HCT116 (cell line): ENCODE measurements at regions not wholly inside any gene's neighbourhood (a gene's known extent, or its start where the extent isn't known, plus 50 kb on each side); places are given as distances from the start of the nearest gene placed in this dataset.

Experiments used
- ATAC-seq: fragments of 200-7000 bp; cut with Tn5 transposase; 2 replicates; pipeline ENCODE4 v1.9.1; 2020; ENCODE audit warnings: mild to moderate bottlenecking, moderate library complexity
- BruUV-seq: library from RNA; stranded (reverse); fragments of 400-500 nt; replicated peaks from 2 replicates; lab custom pipeline; 2021; lab: Mats Ljungman, UMichigan
- CTCF ChIA-PET: fragments of 300-600 bp; sonication (Branson Sonifier 250); formaldehyde crosslinking; loops from one replicate; lab custom pipeline; 2021; ENCODE audit warnings: antibody characterized with exemption; lab: Charles Lee
- POLR2A ChIA-PET: fragments of 300-600, 350-600 bp; sonication (Branson Sonifier 250); formaldehyde crosslinking; loops from one replicate; lab custom pipeline; 2021; ENCODE audit warnings: antibody characterized with exemption; lab: Charles Lee
- RAD21 ChIA-PET, 2 experiments: fragments of 300-600 bp; sonication (Branson Sonifier 250); formaldehyde crosslinking; loops; one replicate each; lab custom pipeline; 2023; ENCODE audit warnings: low total read pairs in 2 of 2; ENCODE audit not compliant: uncharacterized antibody in 2 of 2, unreplicated experiment in 2 of 2, low non-redundant PET in 1 of 2; lab: Charles Lee
- DNase-seq: peaks from one replicate; pipeline ENCODE4 v3.0.0-alpha.2; 2010; ENCODE audit warnings: low read depth, low spot score
- H2AFZ ChIP-seq: fragments of 200-600 bp; shearing (Covaris generic), sonication (generic); 2 replicates; pipeline ENCODE4 v1.6.1; 2017; ENCODE audit warnings: low read depth, mixed run types, mixed read lengths, antibody characterized with exemption, low read length; ENCODE audit not compliant: poor library complexity, severe bottlenecking
- H3K27ac ChIP-seq: 2 replicates; pipeline ENCODE4 v1.5.1; 2012; ENCODE audit warnings: low read depth, low read length
- H3K27me3 ChIP-seq: fragments of 200-600 bp; sonication (generic); 2 replicates; pipeline ENCODE4 v1.6.1; 2016; ENCODE audit warnings: mixed run types, low read length, mixed read lengths; ENCODE audit not compliant: insufficient read depth
- H3K36me3 ChIP-seq, 2 experiments: fragments of 200-500 bp in 1 of 2; fragments of 200-600 bp in 1 of 2; sonication (Bioruptor generic) in 1 of 2; sonication (generic) in 1 of 2; 2 replicates each; pipeline versions ENCODE4 v1.5.1 to v1.6.1; 2014 to 2016; ENCODE audit warnings: low read length in 2 of 2, inconsistent platforms in 1 of 2, mixed read lengths in 1 of 2, mixed run types in 1 of 2; ENCODE audit not compliant: insufficient read depth in 2 of 2, control insufficient read depth in 1 of 2
- H3K4me1 ChIP-seq, 2 experiments: fragments of 200-600 bp in 1 of 2; sonication (generic) in 1 of 2; 2 replicates each; pipeline versions ENCODE4 v1.5.1 to v1.6.1; 2012 to 2017; ENCODE audit warnings: low read length in 2 of 2, inconsistent platforms in 1 of 2, mild to moderate bottlenecking in 1 of 2, mixed read lengths in 1 of 2, mixed run types in 1 of 2, moderate library complexity in 1 of 2; ENCODE audit not compliant: insufficient read depth in 2 of 2, control insufficient read depth in 1 of 2
- H3K4me2 ChIP-seq: fragments of 200-600 bp; sonication (generic); 2 replicates; pipeline ENCODE4 v1.6.1; 2017; ENCODE audit warnings: mixed run types, low read length, mixed read lengths
- H3K4me3 ChIP-seq, 2 experiments: fragments of 200-600 bp in 1 of 2; sonication (generic) in 1 of 2; replicated peaks in 1 of 2; 2 replicates each; pipeline ENCODE4 v1.5.1; 2011 to 2016; ENCODE audit warnings: low read length in 2 of 2, control low read depth in 1 of 2, low read depth in 1 of 2, mild to moderate bottlenecking in 1 of 2, mixed read lengths in 1 of 2, mixed run types in 1 of 2
- H3K79me2 ChIP-seq: fragments of 200-600 bp; sonication (generic); 2 replicates; pipeline ENCODE4 v1.6.1; 2017; ENCODE audit warnings: mild to moderate bottlenecking, mixed run types, low read length, moderate library complexity, mixed read lengths; ENCODE audit not compliant: insufficient read depth
- H3K9ac ChIP-seq: fragments of 200-600 bp; sonication (generic); 2 replicates; pipeline ENCODE4 v1.6.1; 2016; ENCODE audit warnings: low read length, mixed read lengths
- H3K9me2 ChIP-seq: fragments of 200-600 bp; sonication (generic), shearing (Covaris generic); 2 replicates; pipeline ENCODE4 v1.6.1; 2017; ENCODE audit warnings: mixed run types, mild to moderate bottlenecking, moderate library complexity; ENCODE audit not compliant: insufficient read depth
- H3K9me3 ChIP-seq, 2 experiments: fragments of 200-500 bp in 1 of 2; fragments of 200-600 bp in 1 of 2; sonication (Bioruptor generic) in 1 of 2; sonication (generic) in 1 of 2; 2 replicates each; pipeline ENCODE4 v1.6.1; 2014 to 2017; ENCODE audit warnings: low read length in 2 of 2, mixed read lengths in 2 of 2, inconsistent platforms in 1 of 2, low read depth in 1 of 2, mild to moderate bottlenecking in 1 of 2, mixed run types in 1 of 2, moderate library complexity in 1 of 2; ENCODE audit not compliant: control insufficient read depth in 1 of 2, insufficient read depth in 1 of 2
- H4K20me1 ChIP-seq: fragments of 200-600 bp; sonication (generic), shearing (Covaris generic); 2 replicates; pipeline ENCODE4 v1.6.1; 2017; ENCODE audit warnings: mixed run types, mild to moderate bottlenecking, moderate library complexity; ENCODE audit not compliant: insufficient read depth
- CBX3 ChIP-seq: IDR thresholded peaks from 2 replicates; pipeline ENCODE4 v1.6.1; 2012; ENCODE audit warnings: low read depth
- CEBPB ChIP-seq: IDR thresholded peaks from 2 replicates; pipeline ENCODE4 v1.6.1; 2012; ENCODE audit warnings: low read depth
- CTCF ChIP-seq, 3 experiments: fragments of 200-600 bp in 1 of 3; sonication (generic) in 1 of 3; IDR thresholded peaks in 2 of 3; conservative IDR thresholded peaks in 1 of 3; 2 replicates each; pipeline ENCODE4 v1.5.1; 2012 to 2017; ENCODE audit warnings: low read depth in 2 of 3, low read length in 2 of 3, antibody characterized with exemption in 1 of 3, borderline replicate concordance in 1 of 3, control low read depth in 1 of 3, mild to moderate bottlenecking in 1 of 3, mixed read lengths in 1 of 3, mixed run types in 1 of 3, moderate library complexity in 1 of 3; ENCODE audit not compliant: insufficient read depth in 1 of 3
- EGR1 ChIP-seq: IDR thresholded peaks from 2 replicates; pipeline ENCODE4 v1.6.1; 2012; ENCODE audit warnings: low read depth
- ELF1 ChIP-seq: IDR thresholded peaks from 2 replicates; pipeline ENCODE4 v1.6.1; 2012; ENCODE audit warnings: low read depth, borderline replicate concordance
- EZH2 ChIP-seq: fragments of 200-600 bp; sonication (generic); IDR thresholded peaks from 2 replicates; pipeline ENCODE4 v1.6.1; 2017; ENCODE audit warnings: antibody characterized with exemption, mixed run types
- EZH2phosphoT487 ChIP-seq: fragments of 200-600 bp; IDR thresholded peaks from 2 replicates; pipeline ENCODE4 v1.6.1; 2018; ENCODE audit warnings: antibody characterized with exemption, borderline replicate concordance
- FOSL1 ChIP-seq: IDR thresholded peaks from 2 replicates; pipeline ENCODE4 v1.6.1; 2012; ENCODE audit warnings: low read depth
- JUND ChIP-seq: IDR thresholded peaks from 2 replicates; pipeline ENCODE4 v1.6.1; 2012
- MAX ChIP-seq: IDR thresholded peaks from 2 replicates; pipeline ENCODE4 v1.6.1; 2012
- POLR2AphosphoS5 ChIP-seq: IDR thresholded peaks from 2 replicates; pipeline ENCODE4 v1.6.1; 2011; ENCODE audit warnings: mild to moderate bottlenecking, low read depth, low read length, moderate library complexity
- RAD21 ChIP-seq: IDR thresholded peaks from 2 replicates; pipeline ENCODE4 v1.6.1; 2012; ENCODE audit warnings: low read depth, mild to moderate bottlenecking
- YY1 ChIP-seq: IDR thresholded peaks from 2 replicates; pipeline ENCODE4 v1.6.1; 2011; ENCODE audit warnings: low read length, low read depth, moderate library complexity, mild to moderate bottlenecking; ENCODE audit not compliant: insufficient replicate concordance; ENCODE audit errors: extremely low read depth
- ZBTB33 ChIP-seq: IDR thresholded peaks from 2 replicates; pipeline ENCODE4 v1.6.1; 2011; ENCODE audit warnings: mild to moderate bottlenecking, low read length, moderate library complexity; ENCODE audit not compliant: insufficient replicate concordance; ENCODE audit errors: extremely low read depth
- ZNF274 ChIP-seq: fragments of 200-500 bp; sonication (Bioruptor generic); IDR thresholded peaks from 2 replicates; pipeline ENCODE4 v1.6.1; 2014; ENCODE audit warnings: mild to moderate bottlenecking, low read depth, low read length, inconsistent platforms
- intact Hi-C: fragments of 100-400 bp; cut with micrococcal nuclease; formaldehyde crosslinking; loops from 2 replicates; pipeline ENCODE4 v1.10.0; 2022
- TF ChIP-seq, protein P1 (sequence below): IDR thresholded peaks from 2 replicates; pipeline ENCODE4 v1.6.1; 2012
- TF ChIP-seq, protein P2 (sequence below): IDR thresholded peaks from 2 replicates; pipeline ENCODE4 v1.6.1; 2012; ENCODE audit warnings: low read depth

- BruUV-seq = no TSS peak
- TF ChIP-seq FOSL1 (no peak), JUND (no peak), EGR1 (no peak), CBX3 (no peak), ELF1 (no peak), CEBPB (no peak), EZH2 (no peak), MAX (no peak), CTCF (IDR thresholded peaks at IDR 0.05 in 2 of 3, conservative IDR thresholded peaks at IDR 0.05 in 1 of 3; ENCODE audit: borderline replicate concordance in 1 of 3, insufficient read depth in 1 of 3, low read depth in 2 of 3, low read length in 2 of 3) (no peak), ZBTB33 (no peak), ZNF274 (no peak), YY1 (no peak), POLR2AphosphoS5 (no peak), RAD21 (no peak), EZH2phosphoT487 (no peak)
- TF ChIP-seq, protein P1, sequence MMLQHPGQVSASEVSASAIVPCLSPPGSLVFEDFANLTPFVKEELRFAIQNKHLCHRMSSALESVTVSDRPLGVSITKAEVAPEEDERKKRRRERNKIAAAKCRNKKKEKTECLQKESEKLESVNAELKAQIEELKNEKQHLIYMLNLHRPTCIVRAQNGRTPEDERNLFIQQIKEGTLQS = no peak
- TF ChIP-seq, protein P2, sequence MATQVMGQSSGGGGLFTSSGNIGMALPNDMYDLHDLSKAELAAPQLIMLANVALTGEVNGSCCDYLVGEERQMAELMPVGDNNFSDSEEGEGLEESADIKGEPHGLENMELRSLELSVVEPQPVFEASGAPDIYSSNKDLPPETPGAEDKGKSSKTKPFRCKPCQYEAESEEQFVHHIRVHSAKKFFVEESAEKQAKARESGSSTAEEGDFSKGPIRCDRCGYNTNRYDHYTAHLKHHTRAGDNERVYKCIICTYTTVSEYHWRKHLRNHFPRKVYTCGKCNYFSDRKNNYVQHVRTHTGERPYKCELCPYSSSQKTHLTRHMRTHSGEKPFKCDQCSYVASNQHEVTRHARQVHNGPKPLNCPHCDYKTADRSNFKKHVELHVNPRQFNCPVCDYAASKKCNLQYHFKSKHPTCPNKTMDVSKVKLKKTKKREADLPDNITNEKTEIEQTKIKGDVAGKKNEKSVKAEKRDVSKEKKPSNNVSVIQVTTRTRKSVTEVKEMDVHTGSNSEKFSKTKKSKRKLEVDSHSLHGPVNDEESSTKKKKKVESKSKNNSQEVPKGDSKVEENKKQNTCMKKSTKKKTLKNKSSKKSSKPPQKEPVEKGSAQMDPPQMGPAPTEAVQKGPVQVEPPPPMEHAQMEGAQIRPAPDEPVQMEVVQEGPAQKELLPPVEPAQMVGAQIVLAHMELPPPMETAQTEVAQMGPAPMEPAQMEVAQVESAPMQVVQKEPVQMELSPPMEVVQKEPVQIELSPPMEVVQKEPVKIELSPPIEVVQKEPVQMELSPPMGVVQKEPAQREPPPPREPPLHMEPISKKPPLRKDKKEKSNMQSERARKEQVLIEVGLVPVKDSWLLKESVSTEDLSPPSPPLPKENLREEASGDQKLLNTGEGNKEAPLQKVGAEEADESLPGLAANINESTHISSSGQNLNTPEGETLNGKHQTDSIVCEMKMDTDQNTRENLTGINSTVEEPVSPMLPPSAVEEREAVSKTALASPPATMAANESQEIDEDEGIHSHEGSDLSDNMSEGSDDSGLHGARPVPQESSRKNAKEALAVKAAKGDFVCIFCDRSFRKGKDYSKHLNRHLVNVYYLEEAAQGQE = no peak
- TF ChIP-seq, all 23 proteins: peak for 0
- intact Hi-C loops = no loop called here
- Histone ChIP-seq H3K4me2 (no peak overlapping the region), H3K36me3 (no peaks in the 10 kb centered on the region), H2AFZ (no peak overlapping the region), H3K79me2 (no peaks in the 10 kb centered on the region), H3K9ac (no peak overlapping the region), H3K9me3 (no peaks in the 10 kb centered on the region), H3K27ac (no peak overlapping the region), H3K4me1 (no peaks in the 10 kb centered on the region), H3K27me3 (peaks cover 10% of the 10 kb centered on the region; the same call in 1 of the 2 replicates), H3K4me3 (no peak overlapping the region), H4K20me1 (no peaks in the 10 kb centered on the region), H3K9me2 (no peaks in the 10 kb centered on the region)
- DNase-seq (no peak), ATAC-seq (no peak)
- ChIA-PET RAD21 (no interaction called here), POLR2A (no interaction called here), CTCF (no interaction called here)
Observed at GRCh38 chr1:69328186-69328585, 239.5 kb upstream of the LRRC7 start.
